ENCODE measurements at regions not wholly inside any gene's neighbourhood (a gene's known extent, or its start where the extent isn't known, plus 50 kb on each side); places are given as distances from the start of the nearest gene placed in this dataset.

DNA sequence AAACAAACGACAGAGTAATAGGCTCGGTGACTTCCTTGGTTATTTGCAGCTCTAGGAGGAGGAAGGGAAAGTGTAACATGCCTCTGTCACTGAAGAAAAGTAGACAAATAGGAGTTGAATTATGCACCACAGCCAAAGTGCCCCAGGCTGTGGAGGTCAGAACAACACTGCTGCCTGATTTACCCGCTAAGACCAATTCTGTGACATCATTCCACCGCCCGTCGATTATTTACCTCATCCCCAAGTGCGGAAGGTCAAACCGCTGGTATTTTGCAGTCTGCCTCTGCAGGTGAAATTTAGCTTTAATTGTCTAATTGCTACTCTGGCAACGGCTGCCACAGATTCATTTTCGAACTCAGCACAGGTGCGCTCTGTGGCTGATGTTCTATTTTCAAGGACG, 106.3 kb upstream of the PRICKLE2 start:
- no peaks in the 10 kb centered on the region for H3K9me3 Mint-ChIP-seq
- H3K27ac Mint-ChIP-seq = peak overlapping the region; percentile 68
- no peaks in the 10 kb centered on the region for H3K36me3 Mint-ChIP-seq
- peaks cover 28% of the 10 kb centered on the region for H3K4me1 Mint-ChIP-seq
- TF ChIP-seq, protein P1, sequence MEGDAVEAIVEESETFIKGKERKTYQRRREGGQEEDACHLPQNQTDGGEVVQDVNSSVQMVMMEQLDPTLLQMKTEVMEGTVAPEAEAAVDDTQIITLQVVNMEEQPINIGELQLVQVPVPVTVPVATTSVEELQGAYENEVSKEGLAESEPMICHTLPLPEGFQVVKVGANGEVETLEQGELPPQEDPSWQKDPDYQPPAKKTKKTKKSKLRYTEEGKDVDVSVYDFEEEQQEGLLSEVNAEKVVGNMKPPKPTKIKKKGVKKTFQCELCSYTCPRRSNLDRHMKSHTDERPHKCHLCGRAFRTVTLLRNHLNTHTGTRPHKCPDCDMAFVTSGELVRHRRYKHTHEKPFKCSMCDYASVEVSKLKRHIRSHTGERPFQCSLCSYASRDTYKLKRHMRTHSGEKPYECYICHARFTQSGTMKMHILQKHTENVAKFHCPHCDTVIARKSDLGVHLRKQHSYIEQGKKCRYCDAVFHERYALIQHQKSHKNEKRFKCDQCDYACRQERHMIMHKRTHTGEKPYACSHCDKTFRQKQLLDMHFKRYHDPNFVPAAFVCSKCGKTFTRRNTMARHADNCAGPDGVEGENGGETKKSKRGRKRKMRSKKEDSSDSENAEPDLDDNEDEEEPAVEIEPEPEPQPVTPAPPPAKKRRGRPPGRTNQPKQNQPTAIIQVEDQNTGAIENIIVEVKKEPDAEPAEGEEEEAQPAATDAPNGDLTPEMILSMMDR (IDR thresholded peaks at IDR 0.05; ENCODE audit: unreplicated experiment) = no peak
- no peak for DNase-seq (ENCODE audit: low spot score in 2 of 2, unreplicated experiment in 2 of 2)
- no peaks in the 10 kb centered on the region for H3K27me3 Mint-ChIP-seq (ENCODE audit: low read depth)
- no peak overlapping the region for H3K4me3 Mint-ChIP-seq

DNA sequence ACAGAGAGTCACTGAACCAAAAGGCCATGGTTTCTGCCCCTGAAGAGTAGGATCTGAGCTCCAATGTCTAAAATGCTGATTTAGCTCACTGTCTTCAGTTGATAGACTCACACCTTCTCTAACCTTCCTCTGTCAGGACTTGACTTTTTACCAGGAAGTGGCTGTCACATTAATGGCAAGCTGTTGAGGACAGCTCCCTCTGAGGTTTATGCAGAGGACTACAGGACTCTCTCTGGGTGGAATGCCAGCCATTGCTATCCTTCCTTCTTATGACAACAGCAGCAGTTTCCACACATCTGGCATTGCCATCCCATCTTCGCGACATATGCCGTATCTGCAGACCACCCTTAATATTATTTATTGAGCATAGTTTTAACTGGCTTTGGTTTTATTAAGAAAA, 103.8 kb upstream of the PRICKLE2 start:
- H3K27ac Mint-ChIP-seq = no peak overlapping the region
- H3K4me1 Mint-ChIP-seq = peaks cover 24% of the 10 kb centered on the region
- no peaks in the 10 kb centered on the region for H3K27me3 Mint-ChIP-seq (ENCODE audit: low read depth)
- peaks cover 5% of the 10 kb centered on the region for H3K9me3 Mint-ChIP-seq
- H3K4me3 Mint-ChIP-seq = no peak overlapping the region
- H3K36me3 Mint-ChIP-seq = peaks cover 6% of the 10 kb centered on the region
- TF ChIP-seq, protein P1 (IDR thresholded peaks at IDR 0.05; ENCODE audit: unreplicated experiment) = no peak
- DNase-seq (ENCODE audit: low spot score in 2 of 2, unreplicated experiment in 2 of 2) = no peak

DNA sequence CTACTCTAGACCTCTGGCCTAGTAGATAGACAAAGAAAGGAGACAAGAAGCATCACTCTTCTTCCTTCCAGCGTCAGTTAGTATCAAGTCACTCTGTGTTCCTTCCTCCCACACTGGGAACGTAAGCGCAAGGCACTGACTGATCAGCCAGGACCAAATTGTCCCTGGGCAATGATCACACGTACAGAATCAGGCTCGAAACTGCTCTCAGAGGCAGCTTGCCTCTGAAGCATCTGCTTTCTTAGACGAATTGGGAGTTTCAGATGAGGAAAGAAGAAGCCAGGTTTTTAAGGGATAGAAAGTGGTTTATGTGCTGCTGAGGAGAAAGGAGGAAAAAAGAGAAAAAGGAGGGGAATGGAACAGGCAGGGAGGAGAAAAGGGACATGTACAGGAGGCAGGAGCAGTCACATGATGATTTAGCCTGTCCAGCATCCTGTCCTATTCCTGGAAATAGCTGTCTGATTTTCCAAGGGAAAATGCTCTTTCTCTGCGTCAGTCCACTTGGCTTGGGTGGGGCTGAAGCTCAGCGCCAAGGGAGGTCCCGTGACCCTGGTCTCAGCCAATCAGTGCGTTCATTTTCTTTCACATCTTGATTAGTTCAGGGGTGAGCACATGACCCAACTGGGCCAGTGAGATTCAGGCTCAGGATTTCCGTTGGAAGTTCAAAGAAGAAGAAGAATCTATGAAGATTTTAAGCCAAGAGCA, 102.0 kb upstream of the PRICKLE2 start:
- Mint-ChIP-seq H3K4me1 (peaks cover 21% of the 10 kb centered on the region), H3K4me3 (no peak overlapping the region), H3K36me3 (peaks cover 6% of the 10 kb centered on the region), H3K27me3 (ENCODE audit: low read depth) (no peaks in the 10 kb centered on the region), H3K27ac (peak overlapping the region; percentile 35), H3K9me3 (peaks cover 5% of the 10 kb centered on the region)
- TF ChIP-seq, protein P1 (IDR thresholded peaks at IDR 0.05; ENCODE audit: unreplicated experiment) = no peak
- no peak for DNase-seq (ENCODE audit: low spot score in 2 of 2, unreplicated experiment in 2 of 2)

DNA sequence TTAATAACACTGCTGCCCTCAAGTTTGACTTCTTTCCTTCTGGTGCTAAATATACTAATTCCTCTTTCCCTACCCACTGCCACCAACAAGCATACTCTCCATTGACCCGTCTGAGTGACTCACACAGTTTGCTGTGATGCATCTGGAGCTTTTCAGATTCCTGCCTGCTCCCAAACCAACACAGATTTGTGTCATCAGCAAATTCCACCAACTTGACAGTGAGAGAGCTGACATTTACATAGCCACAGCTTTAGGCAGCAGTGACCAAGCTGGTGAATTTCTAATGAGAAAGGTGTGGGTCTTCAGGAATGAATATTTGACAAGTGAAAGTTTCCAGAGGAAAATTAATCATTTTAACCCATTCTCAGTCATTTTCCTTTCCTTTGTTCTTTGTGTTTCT, 96.5 kb upstream of the PRICKLE2 start:
- Mint-ChIP-seq H3K27ac (no peak overlapping the region), H3K27me3 (ENCODE audit: low read depth) (no peaks in the 10 kb centered on the region), H3K4me3 (no peak overlapping the region), H3K9me3 (peaks cover 5% of the 10 kb centered on the region), H3K4me1 (peaks cover 19% of the 10 kb centered on the region), H3K36me3 (peaks cover 6% of the 10 kb centered on the region)
- no peak for DNase-seq (ENCODE audit: low spot score in 2 of 2, unreplicated experiment in 2 of 2)
- TF ChIP-seq, protein P1 (IDR thresholded peaks at IDR 0.05; ENCODE audit: unreplicated experiment) = no peak

DNA sequence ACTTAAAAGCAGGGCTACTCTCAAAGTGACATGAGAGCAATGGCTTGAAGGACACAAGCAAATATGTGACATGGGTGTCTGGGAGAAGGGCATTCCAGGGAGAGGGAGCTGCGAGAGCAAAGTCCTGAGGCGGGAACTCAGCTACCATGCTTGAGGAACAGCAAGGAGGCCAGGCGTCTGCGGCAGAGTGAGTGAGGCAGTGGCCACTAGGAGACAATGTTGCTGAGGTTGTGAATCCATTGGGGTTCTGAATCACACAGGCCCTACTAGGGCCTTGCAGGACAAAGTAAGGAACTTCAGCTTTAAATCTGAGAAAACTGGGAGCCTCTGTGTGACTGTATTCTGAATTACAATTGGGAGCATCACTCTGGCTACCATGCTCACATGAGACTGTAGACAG, 94.1 kb upstream of the PRICKLE2 start:
- peaks cover 19% of the 10 kb centered on the region for H3K4me1 Mint-ChIP-seq
- H3K9me3 Mint-ChIP-seq = no peaks in the 10 kb centered on the region
- no peaks in the 10 kb centered on the region for H3K27me3 Mint-ChIP-seq (ENCODE audit: low read depth)
- no peak for DNase-seq (ENCODE audit: low spot score in 2 of 2, unreplicated experiment in 2 of 2)
- no peak overlapping the region for H3K27ac Mint-ChIP-seq
- H3K4me3 Mint-ChIP-seq = no peak overlapping the region
- H3K36me3 Mint-ChIP-seq = no peaks in the 10 kb centered on the region
- TF ChIP-seq, protein P1 (IDR thresholded peaks at IDR 0.05; ENCODE audit: unreplicated experiment) = no peak

Data from mesothelial cell of epicardium (in vitro differentiated cells).